ENCODE measurements at regions not wholly inside any gene's neighbourhood (a gene's known extent, or its start where the extent isn't known, plus 50 kb on each side); places are given as distances from the start of the nearest gene placed in this dataset.
A peak's percentile ranks its signal among the peaks of the same experiment; 100 is the strongest.
"Not testable (repeated sequence)": the region's sequence is repeated elsewhere in the genome, so short reads cannot be mapped to it uniquely, and the experiment has no call there.

GRCh38 chr22:10934704-10935103 is 4593.3 kb upstream of the OR11H1 start:
- not testable (repeated sequence) for H3K4me3 ChIP-seq; H3K4me1 ChIP-seq; DNase-seq (ENCODE audit: low spot score in 2 of 2); H3K36me3 ChIP-seq; H3K27ac ChIP-seq; H3K27me3 ChIP-seq
- TF ChIP-seq CTCF (IDR thresholded peaks at IDR 0.05) = peak in 1 of 5 experiments; percentile 14
- H3K9me3 ChIP-seq = peaks cover 0 to 17% (median 4%) of the 10 kb centered on the region in 4 donors
- WGBS, 2 donors = 31 to 32% methylated on average over 3 of the region's 3 CpGs

- no peak for DNase-seq (ENCODE audit: low spot score in 2 of 2)
- peaks cover 0 to 19% (median 2%) of the 10 kb centered on the region in 4 donors for H3K9me3 ChIP-seq
- no peak overlapping the region for H3K27ac ChIP-seq
- no peaks in the 10 kb centered on the region for H3K4me1 ChIP-seq
- 74% methylated on average over 69 of the region's 69 CpGs for WGBS, 2 donors
- H3K27me3 ChIP-seq = no peaks in the 10 kb centered on the region
- TF ChIP-seq CTCF (IDR thresholded peaks at IDR 0.05) = no peak
- no peak for TF ChIP-seq POLR2A (IDR thresholded peaks at IDR 0.05)
- TF ChIP-seq EP300 (IDR thresholded peaks at IDR 0.05) = no peak
- H3K4me3 ChIP-seq = no peak overlapping the region
- no peaks in the 10 kb centered on the region for H3K36me3 ChIP-seq
These were observed 4566.7 kb upstream of the OR11H1 start for GRCh38 chr22:10961043-10961860.

- H3K4me3 ChIP-seq; H3K27ac ChIP-seq; H3K36me3 ChIP-seq; H3K4me1 ChIP-seq; H3K27me3 ChIP-seq; DNase-seq (ENCODE audit: low spot score in 2 of 2): not testable (repeated sequence)
- H3K9me3 ChIP-seq = peaks cover 0 to 19% (median 2%) of the 10 kb centered on the region in 4 donors
- WGBS, 2 donors = 74 to 77% methylated on average over 14 of the region's 14 CpGs
These were observed 4566.1 kb upstream of the OR11H1 start for GRCh38 chr22:10961861-10962255.
